ENCODE measurements at regions not wholly inside any gene's neighbourhood (a gene's known extent, or its start where the extent isn't known, plus 50 kb on each side); places are given as distances from the start of the nearest gene placed in this dataset.

- CTCF ChIA-PET: no interaction called here
- no peak for TF ChIP-seq CTCF (IDR thresholded peaks at IDR 0.05)
- H3K36me3 Mint-ChIP-seq (ENCODE audit: low read depth): no peaks in the 10 kb centered on the region
Observed at GRCh38 chrX:47710252-47710651, 51.3 kb upstream of the UXT start.

More at GRCh38 chrX:47710252-47710651, 51.3 kb upstream of the UXT start:
- ATAC-seq: no peak
- Mint-ChIP-seq H3K27me3 (peaks cover 2% of the 10 kb centered on the region), H3K9me3 (no peaks in the 10 kb centered on the region), H3K4me1 (ENCODE audit: low read depth) (no peaks in the 10 kb centered on the region), H3K4me3 (no peak overlapping the region), H3K27ac (no peak overlapping the region)
- POLR2A ChIA-PET: interaction anchor here (0.6 kb wide), 1 partner anchor 464 kb away, joined by 3 read pairs; no protein-coding TSS in a partner anchor
- intact Hi-C loops (cut with micrococcal nuclease): no loop called here
- DNase-seq: no peak

Data from activated CD8-positive, alpha-beta T cell treated with anti-CD3 and anti-CD28 coated beads for 36 hours (primary cell).